ENCODE measurements at regions not wholly inside any gene's neighbourhood (a gene's known extent, or its start where the extent isn't known, plus 50 kb on each side); places are given as distances from the start of the nearest gene placed in this dataset.

DNA sequence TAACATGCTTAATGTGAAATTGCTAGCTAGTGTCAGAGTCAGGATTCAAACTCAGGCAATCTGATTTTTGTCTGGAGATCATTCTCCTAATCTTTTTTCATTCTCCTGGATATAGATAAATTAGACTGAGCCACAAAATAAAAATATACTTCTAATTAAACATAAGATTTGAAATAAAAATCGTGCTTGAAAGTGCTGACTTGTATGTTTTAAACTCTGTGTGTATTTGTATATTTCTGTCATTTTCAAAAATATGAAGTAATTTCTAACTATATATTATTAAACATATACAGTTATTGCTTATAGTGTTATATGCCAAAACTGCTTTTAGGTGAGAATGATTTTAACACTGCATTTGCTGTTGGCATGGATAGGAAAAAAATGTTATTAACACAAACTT, 239.4 kb downstream of the KCNJ2 start:
- Histone ChIP-seq H4K20me1 (ENCODE audit: control insufficient read depth, insufficient read depth, low read length, poor library complexity, severe bottlenecking) (no peaks in the 10 kb centered on the region), H3K9me3 (ENCODE audit: control extremely low read depth in 1 of 3, control insufficient read depth in 2 of 3, insufficient read depth in 1 of 3, low read length in 2 of 3) (no peaks in the 10 kb centered on the region), H3K27ac (ENCODE audit: low read length in 2 of 2) (no peak overlapping the region), H3K36me3 (replicated peaks in 1 of 2; ENCODE audit: control extremely low read depth in 1 of 2, control insufficient read depth in 1 of 2, extremely low read depth in 1 of 2, insufficient read depth in 2 of 2, low read length in 1 of 2) (no peaks in the 10 kb centered on the region), H2AFZ (ENCODE audit: insufficient read depth, low read depth, low read length, poor library complexity, severe bottlenecking) (no peak overlapping the region), H3K4me3 (ENCODE audit: control extremely low read depth in 1 of 5, extremely low read depth in 1 of 5, insufficient read depth in 1 of 5, low read depth in 2 of 5, low read length in 4 of 5) (no peak overlapping the region), H3K4me1 (ENCODE audit: control insufficient read depth in 2 of 2, insufficient read depth in 2 of 2, low read length in 2 of 2) (no peaks in the 10 kb centered on the region), H3K27me3 (replicated peaks in 1 of 4; ENCODE audit: control extremely low read depth in 1 of 4, control insufficient read depth in 3 of 4, insufficient read depth in 4 of 4, low read length in 3 of 4) (no peaks in the 10 kb centered on the region), H3K4me2 (replicated peaks; ENCODE audit: low read depth, low read length, poor library complexity, severe bottlenecking) (no peak overlapping the region), H3K79me2 (ENCODE audit: control insufficient read depth, insufficient read depth, low read length) (no peaks in the 10 kb centered on the region), H3K9ac (ENCODE audit: low read length) (no peak overlapping the region)
- TF ChIP-seq EZH2 (IDR thresholded peaks at IDR 0.05; ENCODE audit: borderline replicate concordance, insufficient read depth, low read depth, low read length, poor library complexity, severe bottlenecking), result no peak
- TF ChIP-seq, protein P1, sequence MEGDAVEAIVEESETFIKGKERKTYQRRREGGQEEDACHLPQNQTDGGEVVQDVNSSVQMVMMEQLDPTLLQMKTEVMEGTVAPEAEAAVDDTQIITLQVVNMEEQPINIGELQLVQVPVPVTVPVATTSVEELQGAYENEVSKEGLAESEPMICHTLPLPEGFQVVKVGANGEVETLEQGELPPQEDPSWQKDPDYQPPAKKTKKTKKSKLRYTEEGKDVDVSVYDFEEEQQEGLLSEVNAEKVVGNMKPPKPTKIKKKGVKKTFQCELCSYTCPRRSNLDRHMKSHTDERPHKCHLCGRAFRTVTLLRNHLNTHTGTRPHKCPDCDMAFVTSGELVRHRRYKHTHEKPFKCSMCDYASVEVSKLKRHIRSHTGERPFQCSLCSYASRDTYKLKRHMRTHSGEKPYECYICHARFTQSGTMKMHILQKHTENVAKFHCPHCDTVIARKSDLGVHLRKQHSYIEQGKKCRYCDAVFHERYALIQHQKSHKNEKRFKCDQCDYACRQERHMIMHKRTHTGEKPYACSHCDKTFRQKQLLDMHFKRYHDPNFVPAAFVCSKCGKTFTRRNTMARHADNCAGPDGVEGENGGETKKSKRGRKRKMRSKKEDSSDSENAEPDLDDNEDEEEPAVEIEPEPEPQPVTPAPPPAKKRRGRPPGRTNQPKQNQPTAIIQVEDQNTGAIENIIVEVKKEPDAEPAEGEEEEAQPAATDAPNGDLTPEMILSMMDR (IDR thresholded peaks at IDR 0.05), result no peak
- CTCF ChIA-PET, result no interaction called here
- DNase-seq (no peak), ATAC-seq (ENCODE audit: low read depth) (no peak)
- Mint-ChIP-seq H3K27me3 (no peaks in the 10 kb centered on the region), H3K27ac (no peak overlapping the region), H3K9me3 (ENCODE audit: insufficient read depth) (no peaks in the 10 kb centered on the region), H3K4me1 (no peaks in the 10 kb centered on the region), H3K4me3 (no peak overlapping the region)
- intact Hi-C loops (cut with micrococcal nuclease), result no loop called here
- no CpG with 5 or more reads among the region's 1 CpG for WGBS (ENCODE audit: insufficient coverage)
- POLR2A ChIA-PET, result no interaction called here

DNA sequence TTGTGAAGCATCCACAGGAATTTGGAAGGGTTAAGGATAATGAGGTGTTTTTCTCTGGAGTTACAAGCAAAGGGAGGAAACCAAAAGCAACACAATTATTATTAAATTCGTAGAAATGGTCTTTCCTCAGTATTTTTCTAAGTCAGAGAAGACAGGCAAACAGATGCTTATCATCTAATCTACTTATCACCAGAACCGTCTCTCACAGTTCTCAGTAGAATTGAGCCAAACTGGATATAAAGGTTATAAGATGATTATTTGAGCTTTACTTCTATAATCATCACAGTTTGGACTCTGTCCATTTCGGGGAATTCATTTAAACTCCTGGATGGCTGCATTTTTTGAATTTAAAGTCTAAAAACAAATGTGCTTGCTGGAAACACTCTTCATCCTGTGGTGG, 245.0 kb downstream of the KCNJ2 start:
- H3K27ac Mint-ChIP-seq, result no peak overlapping the region
- H3K27me3 Mint-ChIP-seq, result no peaks in the 10 kb centered on the region
- DNase-seq (no peak), ATAC-seq (ENCODE audit: low read depth) (no peak)
- ChIA-PET CTCF (no interaction called here), POLR2A (no interaction called here)
- no peak overlapping the region for H2AFZ ChIP-seq (ENCODE audit: insufficient read depth, low read depth, low read length, poor library complexity, severe bottlenecking)
- TF ChIP-seq EZH2 (IDR thresholded peaks at IDR 0.05; ENCODE audit: borderline replicate concordance, insufficient read depth, low read depth, low read length, poor library complexity, severe bottlenecking), result no peak
- TF ChIP-seq, protein P1 (IDR thresholded peaks at IDR 0.05), result no peak
- no peaks in the 10 kb centered on the region for H3K9me3 ChIP-seq (ENCODE audit: control extremely low read depth in 1 of 3, control insufficient read depth in 2 of 3, insufficient read depth in 1 of 3, low read length in 2 of 3)
- no peaks in the 10 kb centered on the region for H3K4me1 Mint-ChIP-seq
- no CpG with 5 or more reads among the region's 3 CpGs for WGBS (ENCODE audit: insufficient coverage)
- no peaks in the 10 kb centered on the region for H3K4me1 ChIP-seq (ENCODE audit: control insufficient read depth in 2 of 2, insufficient read depth in 2 of 2, low read length in 2 of 2)
- no peak overlapping the region for H3K9ac ChIP-seq (ENCODE audit: low read length)
- no peaks in the 10 kb centered on the region for H4K20me1 ChIP-seq (ENCODE audit: control insufficient read depth, insufficient read depth, low read length, poor library complexity, severe bottlenecking)
- H3K4me2 ChIP-seq (replicated peaks; ENCODE audit: low read depth, low read length, poor library complexity, severe bottlenecking), result no peak overlapping the region
- H3K27ac ChIP-seq (ENCODE audit: low read length in 2 of 2), result no peak overlapping the region
- H3K27me3 ChIP-seq (replicated peaks in 1 of 4; ENCODE audit: control extremely low read depth in 1 of 4, control insufficient read depth in 3 of 4, insufficient read depth in 4 of 4, low read length in 3 of 4), result no peaks in the 10 kb centered on the region
- no peaks in the 10 kb centered on the region for H3K79me2 ChIP-seq (ENCODE audit: control insufficient read depth, insufficient read depth, low read length)
- H3K9me3 Mint-ChIP-seq (ENCODE audit: insufficient read depth), result no peaks in the 10 kb centered on the region
- intact Hi-C loops (cut with micrococcal nuclease), result no loop called here
- H3K36me3 ChIP-seq (replicated peaks in 1 of 2; ENCODE audit: control extremely low read depth in 1 of 2, control insufficient read depth in 1 of 2, extremely low read depth in 1 of 2, insufficient read depth in 2 of 2, low read length in 1 of 2), result no peaks in the 10 kb centered on the region
- H3K4me3 ChIP-seq (ENCODE audit: control extremely low read depth in 1 of 5, extremely low read depth in 1 of 5, insufficient read depth in 1 of 5, low read depth in 2 of 5, low read length in 4 of 5), result no peak overlapping the region
- H3K4me3 Mint-ChIP-seq, result no peak overlapping the region

All from B cell (primary cell).